ENCODE measurements at regions not wholly inside any gene's neighbourhood (a gene's known extent, or its start where the extent isn't known, plus 50 kb on each side); places are given as distances from the start of the nearest gene placed in this dataset.

GRCh38 chr6:23483896-23484295 lies 642.1 kb upstream of the NRSN1 start:
- no peak for TF ChIP-seq POLR2A (IDR thresholded peaks at IDR 0.05)
- TF ChIP-seq CTCF (IDR thresholded peaks at IDR 0.05), result no peak
